HG02840 (cell line): ENCODE measurements at regions not wholly inside any gene's neighbourhood (a gene's known extent, or its start where the extent isn't known, plus 50 kb on each side); places are given as distances from the start of the nearest gene placed in this dataset.
"Not testable (repeated sequence)": the region's sequence is repeated elsewhere in the genome, so short reads cannot be mapped to it uniquely, and the experiment has no call there.

Experiments used
- ATAC-seq: cut with Tn5 transposase; IDR thresholded peaks from one replicate; pipeline ENCODE4 v1.9.1; 2021; ENCODE audit warnings: mild to moderate bottlenecking, moderate library complexity, moderate number of reproducible peaks; ENCODE audit not compliant: unreplicated experiment, low FRiP score

GRCh38 chr7:16369855-16370254, 51.5 kb downstream of the CRPPA start:
- ATAC-seq = no peak

- ATAC-seq = not testable (repeated sequence)
Observed at GRCh38 chr7:16369309-16369708, 52.0 kb downstream of the CRPPA start.

GRCh38 chr7:16368885-16369284, 52.5 kb downstream of the CRPPA start:
- ATAC-seq = no peak

- no peak for ATAC-seq
Observed at GRCh38 chr7:16367115-16367514, 54.2 kb downstream of the CRPPA start.

GRCh38 chr7:16365952-16366351, 55.4 kb downstream of the CRPPA start:
- ATAC-seq = no peak

GRCh38 chr7:16365177-16365576, 56.2 kb downstream of the CRPPA start:
- ATAC-seq = no peak

GRCh38 chr7:16359216-16359615, 62.1 kb downstream of the CRPPA start:
- ATAC-seq = no peak

GRCh38 chr7:16357921-16358320, 63.4 kb downstream of the CRPPA start:
- ATAC-seq = no peak

GRCh38 chr7:16357474-16357873, 63.9 kb downstream of the CRPPA start:
- ATAC-seq = no peak

- ATAC-seq = no peak
Observed at GRCh38 chr7:16356301-16356958, 64.9 kb downstream of the CRPPA start.

GRCh38 chr7:16354573-16354972, 66.8 kb downstream of the CRPPA start:
- no peak for ATAC-seq

GRCh38 chr7:16353226-16353625, 68.1 kb downstream of the CRPPA start:
- ATAC-seq = no peak

GRCh38 chr7:16350634-16351033, 70.7 kb downstream of the CRPPA start:
- peak; percentile 48 for ATAC-seq

- ATAC-seq = no peak
Observed at GRCh38 chr7:16348251-16348650, 73.1 kb downstream of the CRPPA start.

GRCh38 chr7:16347827-16348192, 73.5 kb downstream of the CRPPA start:
- no peak for ATAC-seq

- ATAC-seq = no peak
Observed at GRCh38 chr7:16347066-16347826, 74.1 kb downstream of the CRPPA start.

GRCh38 chr7:16345979-16346958, 75.1 kb downstream of the CRPPA start:
- ATAC-seq = no peak

- ATAC-seq = no peak
Observed at GRCh38 chr7:16344927-16345326, 76.4 kb downstream of the CRPPA start.

GRCh38 chr7:16343612-16344011, 77.7 kb downstream of the CRPPA start:
- ATAC-seq = no peak

GRCh38 chr7:16338065-16338464, 83.3 kb downstream of the CRPPA start:
- ATAC-seq = no peak

GRCh38 chr7:16326106-16326505, 95.2 kb downstream of the CRPPA start:
- no peak for ATAC-seq
